ENCODE measurements at regions not wholly inside any gene's neighbourhood (a gene's known extent, or its start where the extent isn't known, plus 50 kb on each side); places are given as distances from the start of the nearest gene placed in this dataset.

DNA sequence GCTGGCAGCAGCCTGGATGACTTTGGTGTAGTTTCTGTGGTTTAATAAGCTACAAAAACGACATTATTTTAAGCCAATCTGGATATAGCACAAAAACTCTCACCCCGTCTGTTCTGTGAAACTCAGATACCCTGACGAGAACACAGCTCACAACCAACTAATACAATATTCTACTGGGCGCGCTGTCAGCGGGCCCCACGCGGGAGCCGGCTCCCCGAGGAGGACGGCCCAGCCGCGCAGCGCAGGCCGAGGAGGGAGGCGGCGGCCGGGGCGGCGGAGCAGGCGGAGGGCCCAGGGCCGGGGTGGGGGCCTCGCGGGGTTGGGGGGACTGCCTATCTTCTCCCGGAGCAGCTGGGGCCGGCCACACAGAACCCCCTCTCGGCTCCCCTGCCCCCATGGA, 87.2 kb upstream of the POU3F1 start:
- no peak for DNase-seq (ENCODE audit: low spot score)

GRCh38 chr1:38133304-38133703, 86.7 kb upstream of the POU3F1 start:
- DNase-seq (ENCODE audit: low spot score): no peak

GRCh38 chr1:38132681-38133080, 86.1 kb upstream of the POU3F1 start:
- DNase-seq (ENCODE audit: low spot score): no peak

GRCh38 chr1:38131024-38131585, 84.5 kb upstream of the POU3F1 start:
- DNase-seq (ENCODE audit: low spot score): no peak

- no peak for DNase-seq (ENCODE audit: low spot score)
These were observed 83.4 kb upstream of the POU3F1 start for GRCh38 chr1:38129971-38130370.

- no peak for DNase-seq (ENCODE audit: low spot score)
These were observed 82.9 kb upstream of the POU3F1 start for GRCh38 chr1:38129473-38129872.

- no peak for DNase-seq (ENCODE audit: low spot score)
These were observed 82.4 kb upstream of the POU3F1 start for GRCh38 chr1:38128926-38129453.

GRCh38 chr1:38128511-38128910, 81.9 kb upstream of the POU3F1 start:
- no peak for DNase-seq (ENCODE audit: low spot score)

DNA sequence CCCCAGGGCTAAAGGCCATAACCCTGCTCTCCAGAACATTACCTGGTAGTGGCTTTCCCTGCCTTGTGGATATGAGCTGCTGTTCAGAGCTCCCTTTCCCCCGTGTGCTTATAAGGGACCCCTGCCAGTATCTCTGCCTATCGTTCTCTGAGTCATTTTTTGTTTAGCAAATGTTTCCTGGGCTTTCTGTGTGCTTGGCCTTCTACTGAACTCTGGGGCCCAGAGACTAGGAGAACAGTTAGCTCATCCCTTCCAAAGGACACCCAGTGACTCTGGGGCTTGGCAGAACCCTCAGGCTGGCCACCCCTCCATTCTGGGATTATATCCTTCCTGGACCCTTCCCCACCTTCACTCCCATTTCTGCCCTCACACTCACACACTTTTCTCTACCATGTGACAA, 80.8 kb upstream of the POU3F1 start:
- no peak for DNase-seq (ENCODE audit: low spot score)

DNA sequence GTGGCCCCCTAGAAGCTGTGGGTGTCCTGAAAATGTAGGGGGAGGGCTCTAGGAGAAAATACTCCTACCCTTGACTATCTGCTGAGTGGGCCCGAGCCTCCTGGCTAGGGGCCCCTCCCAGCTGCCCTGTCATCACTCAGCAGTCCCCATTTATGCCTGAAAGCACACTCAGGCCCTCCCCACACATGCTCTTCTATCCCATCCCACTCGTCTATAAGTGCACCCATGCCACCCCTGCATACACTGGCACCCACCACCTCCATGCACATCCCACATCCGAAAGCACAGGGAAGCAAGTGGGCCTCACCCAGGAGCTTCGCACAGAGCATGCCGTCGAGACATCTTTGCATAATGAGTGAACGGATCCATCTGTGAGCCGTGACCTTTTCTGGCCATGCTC, 80.4 kb upstream of the POU3F1 start:
- no peak for DNase-seq (ENCODE audit: low spot score)

- no peak for DNase-seq (ENCODE audit: low spot score)
These were observed 79.4 kb upstream of the POU3F1 start for GRCh38 chr1:38125837-38126520.

DNA sequence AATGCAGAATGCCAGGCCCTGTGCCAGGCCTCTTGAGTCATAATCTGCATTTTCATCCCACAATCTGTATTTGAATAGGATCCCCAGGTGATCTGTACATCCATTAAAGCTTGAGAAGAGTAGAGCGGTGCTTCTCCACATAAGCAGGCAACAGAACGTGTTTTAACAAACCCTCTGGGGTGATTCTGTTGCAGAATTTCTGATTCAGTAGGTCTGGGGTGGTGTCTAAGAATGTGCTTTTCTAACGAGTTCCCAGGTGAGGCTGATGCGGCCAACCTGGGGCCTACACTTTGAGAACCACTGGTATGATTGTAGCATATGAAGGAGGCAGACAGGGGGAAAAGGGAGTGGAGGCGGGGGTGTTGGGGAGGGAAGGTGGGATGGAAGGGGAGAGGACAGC, 78.4 kb upstream of the POU3F1 start:
- DNase-seq (ENCODE audit: low spot score): no peak

DNA sequence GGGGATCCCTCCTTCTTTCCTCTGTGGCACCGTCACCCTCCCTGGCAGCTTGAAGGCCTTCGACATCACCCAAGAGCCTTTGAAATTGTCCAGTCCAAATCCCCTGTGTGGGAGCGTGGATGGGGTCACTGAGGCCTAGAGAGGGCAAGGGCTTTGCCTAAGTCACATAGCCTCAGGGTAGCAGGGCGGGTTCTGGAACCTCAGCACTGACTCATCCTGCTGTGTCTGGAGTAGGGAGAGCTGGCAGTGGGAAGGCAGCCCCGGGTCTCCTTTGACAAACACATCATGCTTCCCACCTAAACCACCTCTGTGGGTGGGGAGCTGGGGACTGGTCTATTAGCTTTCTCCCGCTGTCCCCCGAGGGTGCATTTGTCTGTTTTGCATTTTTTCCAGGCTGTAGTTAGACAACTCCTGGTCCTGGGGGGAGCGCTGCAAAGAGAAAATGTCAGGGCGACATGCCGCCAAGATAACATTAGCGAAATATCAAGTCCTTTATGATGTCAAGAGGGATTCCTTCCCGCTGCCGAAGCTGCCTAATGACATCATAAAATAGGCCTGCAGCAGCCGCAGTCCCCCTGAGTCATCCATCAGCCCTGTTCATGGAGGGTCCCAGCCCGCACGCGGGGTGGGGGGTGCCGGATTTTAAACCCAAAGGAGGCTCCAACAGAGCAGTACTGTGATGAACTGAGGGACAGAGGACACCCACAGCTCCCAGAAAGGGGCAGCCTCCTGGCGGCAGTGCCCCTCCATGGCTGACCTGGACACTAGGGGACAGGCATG, 77.0 kb upstream of the POU3F1 start:
- no peak for DNase-seq (ENCODE audit: low spot score)

DNA sequence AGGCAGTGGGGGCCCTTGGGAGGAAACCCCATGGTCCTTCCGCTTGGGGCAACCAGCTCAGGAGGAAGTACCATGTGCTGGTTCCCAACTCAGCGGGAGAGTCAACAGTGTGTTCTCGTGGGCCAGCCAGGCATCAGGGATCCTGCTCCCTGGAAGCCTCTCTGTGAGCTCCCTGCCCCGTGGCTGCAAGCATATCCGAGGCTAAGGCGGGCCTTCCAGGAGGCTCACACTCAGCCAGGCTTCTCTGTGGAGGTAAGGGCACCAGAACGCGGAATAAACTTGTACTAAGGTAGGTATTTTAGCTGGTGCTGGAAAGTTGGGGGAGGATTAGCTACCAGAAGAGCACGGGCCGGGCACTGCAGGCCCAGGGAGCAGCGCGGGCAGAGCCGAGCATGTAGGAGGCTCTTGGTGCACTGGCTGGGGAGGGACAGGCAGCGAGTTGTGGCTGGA, 74.7 kb upstream of the POU3F1 start:
- no peak for DNase-seq (ENCODE audit: low spot score)

DNA sequence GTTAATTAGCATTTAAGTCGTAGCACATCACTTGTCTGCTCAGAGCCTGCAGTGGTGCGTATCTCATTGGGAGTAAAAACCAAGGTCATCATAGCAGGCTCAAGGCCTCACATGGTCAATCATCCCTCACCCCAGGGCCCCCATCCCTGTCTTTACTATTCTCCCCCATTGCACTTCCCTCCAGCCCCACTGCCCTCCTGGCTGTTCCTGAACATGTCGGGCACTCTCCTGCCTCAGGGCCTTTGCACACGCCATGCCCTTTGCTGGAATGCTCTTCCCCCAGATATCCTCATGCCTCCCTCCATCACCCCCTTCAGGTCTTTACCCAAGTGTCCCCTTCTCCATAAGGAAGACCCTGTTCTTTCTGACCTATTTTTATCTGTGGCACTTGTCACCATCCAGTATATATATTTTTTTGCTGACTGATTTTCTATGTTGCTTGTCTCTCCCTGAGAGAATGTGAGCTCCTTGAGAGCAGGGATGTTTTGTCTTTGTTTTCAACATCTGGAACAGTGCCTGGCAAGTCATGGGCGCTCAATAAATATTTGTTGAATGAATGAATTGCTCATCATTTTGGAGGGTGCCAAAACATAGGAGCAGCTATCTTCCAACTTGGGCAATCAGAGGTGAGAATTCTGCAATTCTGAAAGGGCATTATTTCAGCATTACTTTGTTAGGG, 74.1 kb upstream of the POU3F1 start:
- DNase-seq (ENCODE audit: low spot score): no peak

DNA sequence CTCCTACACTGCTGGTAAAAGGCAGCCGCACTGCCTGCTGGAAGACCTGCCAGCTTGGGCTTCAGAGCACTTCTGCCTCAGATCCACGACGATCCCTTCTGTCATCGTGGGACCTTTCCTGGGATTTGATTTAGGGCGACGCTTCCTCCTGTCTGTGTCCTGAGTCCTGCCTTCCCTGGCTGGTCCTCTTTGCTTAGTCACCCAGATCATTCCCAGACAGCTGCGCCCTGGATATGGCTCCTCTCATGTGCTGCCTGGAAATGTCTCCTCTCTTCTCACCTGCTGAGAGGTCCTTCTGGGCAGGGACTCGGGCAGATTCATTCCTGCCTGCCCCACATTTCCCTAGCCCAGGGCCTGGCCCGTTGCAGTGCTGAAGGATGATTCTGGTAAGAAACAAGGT, 72.4 kb upstream of the POU3F1 start:
- no peak for DNase-seq (ENCODE audit: low spot score)

DNA sequence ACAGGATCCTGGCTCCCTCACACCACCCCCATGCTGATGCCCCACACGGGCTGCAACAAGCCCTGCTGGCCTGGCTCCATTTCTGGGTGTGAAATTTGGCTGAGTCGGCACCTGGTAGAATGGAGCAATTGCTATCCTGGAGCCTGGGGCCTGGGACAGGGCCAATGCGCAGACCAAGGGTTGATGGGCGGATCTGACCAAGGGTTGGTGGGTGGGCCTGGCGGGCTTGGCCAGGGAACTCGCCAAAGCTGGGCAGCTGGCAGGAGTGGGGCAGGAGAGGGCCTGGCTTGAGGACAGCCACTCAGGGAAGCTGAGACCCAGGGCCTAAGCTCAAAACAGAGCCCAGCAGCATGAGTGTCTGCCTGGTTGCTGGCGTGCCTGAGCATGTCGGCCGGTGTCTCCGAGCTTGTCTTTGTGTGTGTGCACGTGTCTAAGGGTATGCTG, 70.9 kb upstream of the POU3F1 start:
- DNase-seq (ENCODE audit: low spot score): no peak

DNA sequence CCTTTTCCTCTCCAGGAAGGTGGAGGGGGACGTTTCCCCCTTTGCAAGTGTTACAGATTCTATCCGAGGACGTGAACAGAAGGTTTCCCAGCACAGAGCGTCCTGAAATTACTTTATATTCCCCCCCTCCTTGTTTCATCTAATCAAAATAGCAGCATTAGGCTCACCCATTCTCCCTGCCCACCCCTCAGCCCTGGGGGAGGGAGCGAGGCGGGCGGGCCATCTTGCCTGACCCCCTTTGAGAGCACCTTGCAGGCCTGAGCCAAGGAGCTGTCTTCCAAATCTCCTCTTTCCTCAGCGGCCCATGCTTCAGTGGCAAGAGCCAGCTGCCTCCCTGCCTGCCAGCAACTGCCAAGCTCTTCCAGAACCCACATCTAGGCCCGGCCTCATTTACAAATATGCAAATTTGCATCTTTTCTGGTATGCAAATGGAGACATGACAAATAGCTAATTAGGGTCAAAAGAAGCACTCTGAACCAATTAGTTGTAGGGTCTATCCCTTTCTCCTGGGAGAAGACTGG, 69.1 kb upstream of the POU3F1 start:
- no peak for DNase-seq (ENCODE audit: low spot score)

DNA sequence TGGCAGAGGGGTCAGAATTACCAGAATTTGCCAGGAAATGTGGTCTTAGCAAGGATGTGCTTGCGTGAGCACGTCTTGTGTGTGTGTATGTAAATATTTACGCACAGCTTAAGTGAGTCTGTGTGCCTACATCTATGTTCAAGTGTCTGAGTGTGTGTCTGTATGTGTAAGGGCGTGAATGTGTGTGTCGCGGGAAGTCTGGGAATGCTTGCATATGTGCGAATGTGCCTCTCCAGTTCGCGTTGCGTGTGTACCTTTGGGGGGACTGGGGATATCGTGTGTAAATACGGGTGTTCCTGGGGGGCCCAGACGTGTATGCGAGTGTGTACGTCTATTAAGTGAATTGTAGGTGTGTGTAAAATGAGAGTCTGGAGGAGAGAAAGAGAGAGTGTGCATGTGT, 68.6 kb upstream of the POU3F1 start:
- no peak for DNase-seq (ENCODE audit: low spot score)

DNA sequence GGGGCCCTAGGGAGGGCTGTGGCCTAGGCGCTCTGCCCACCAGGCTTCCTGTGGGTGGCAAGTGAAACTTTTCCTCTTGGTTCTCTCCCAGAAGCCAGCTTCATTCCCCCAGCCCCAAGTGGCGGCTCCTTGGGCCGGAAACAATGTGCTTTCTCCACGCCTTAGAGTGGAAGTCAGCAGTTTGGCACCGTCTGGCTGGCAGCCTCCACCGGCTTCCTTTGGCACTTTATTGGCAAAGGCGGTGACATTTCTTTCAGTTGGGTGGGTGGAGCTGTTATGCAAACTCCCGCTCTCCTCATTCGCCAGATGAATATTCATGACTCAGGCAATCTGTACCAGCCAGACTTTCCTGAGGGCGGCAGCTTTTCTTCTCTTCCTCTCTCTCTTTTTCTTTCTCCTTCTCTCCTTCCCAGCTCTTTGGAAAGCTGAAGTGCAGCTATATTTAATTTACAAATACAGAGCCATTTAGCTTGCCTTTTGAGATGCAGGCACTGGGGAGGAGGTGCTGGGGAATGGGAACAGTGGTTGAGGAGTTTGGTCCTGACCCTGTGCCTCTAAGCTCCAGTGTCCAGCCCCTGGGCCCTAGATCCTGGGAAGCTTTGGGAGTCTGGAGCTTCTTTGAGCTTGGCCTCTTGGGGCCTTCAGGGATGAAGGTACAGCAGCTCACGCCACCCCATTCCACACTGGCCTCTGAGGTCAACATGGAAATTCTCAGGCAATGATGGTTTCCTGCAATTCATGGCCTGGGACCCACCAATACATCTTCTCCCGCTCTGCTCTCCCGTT, 67.8 kb upstream of the POU3F1 start:
- no peak for DNase-seq (ENCODE audit: low spot score)

GRCh38 chr1:38113159-38113666, 66.6 kb upstream of the POU3F1 start:
- no peak for DNase-seq (ENCODE audit: low spot score)

Measured in left forelimb (tissue), 1 donor.